Activated naive CD4-positive, alpha-beta T cell treated with Interleukin-2 at 50 U/mL for 16 hours (primary cell): ENCODE measurements at regions not wholly inside any gene's neighbourhood (a gene's known extent, or its start where the extent isn't known, plus 50 kb on each side); places are given as distances from the start of the nearest gene placed in this dataset.
"Not testable (repeated sequence)": the region's sequence is repeated elsewhere in the genome, so short reads cannot be mapped to it uniquely, and the experiment has no call there.

Source experiments
- DNase-seq: peaks from one replicate; pipeline ENCODE4 v3.0.0-alpha.2; 2020

GRCh38 chr5:56731473-56731872 lies 83.9 kb upstream of the MAP3K1 start:
- not testable (repeated sequence) for DNase-seq

DNA sequence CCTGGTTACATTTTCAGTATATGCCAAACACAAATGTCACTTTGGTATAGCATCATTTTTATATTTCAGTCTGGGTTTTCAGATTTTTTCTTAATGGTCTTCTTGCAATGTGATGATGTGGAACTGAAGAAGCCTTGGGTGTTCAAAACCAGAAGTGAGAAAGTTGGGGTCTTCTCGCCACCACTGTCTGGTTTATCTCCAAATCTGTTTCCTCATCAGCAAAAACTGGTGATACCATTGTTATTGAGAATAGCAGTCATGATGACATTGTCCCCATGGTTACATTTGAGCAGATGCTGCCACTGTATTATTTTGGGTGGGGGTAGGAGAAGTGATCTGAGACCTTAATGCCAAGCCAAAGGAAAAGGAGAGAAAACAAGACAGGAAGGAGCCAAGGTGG lies 85.9 kb upstream of the MAP3K1 start:
- no peak for DNase-seq

DNA sequence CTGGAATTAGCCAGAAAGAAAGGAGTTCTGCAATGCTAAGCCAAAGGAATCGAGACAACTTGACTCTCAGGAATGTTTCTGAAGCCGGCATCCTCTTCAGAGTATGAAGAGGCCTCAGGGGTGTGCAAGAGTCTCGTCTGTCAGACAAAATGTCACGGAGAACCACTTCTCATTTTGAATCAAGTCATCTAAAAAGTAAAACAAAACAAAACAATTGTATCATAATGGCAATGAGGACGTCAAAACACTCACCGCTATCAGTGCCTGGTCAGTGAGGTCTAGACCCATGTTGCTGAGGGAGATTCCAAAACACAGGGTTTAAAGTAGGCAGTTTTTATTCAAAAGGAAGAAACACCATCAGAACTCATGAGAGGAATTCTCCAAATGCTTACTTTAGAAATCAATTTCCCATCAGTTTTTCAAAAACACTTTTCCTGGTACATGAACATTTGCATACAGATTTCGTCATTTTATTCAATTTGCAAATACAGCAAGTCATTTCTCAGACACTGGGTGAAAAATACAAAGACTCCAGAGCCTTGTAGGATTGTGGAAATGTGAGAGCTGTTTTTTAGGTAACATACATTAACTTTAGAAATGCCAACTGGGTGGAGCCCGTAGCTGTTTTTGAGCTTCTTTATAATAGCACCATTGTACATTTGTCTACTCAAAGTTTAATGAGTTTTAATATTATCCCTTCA lies 89.5 kb upstream of the MAP3K1 start:
- DNase-seq = no peak

DNA sequence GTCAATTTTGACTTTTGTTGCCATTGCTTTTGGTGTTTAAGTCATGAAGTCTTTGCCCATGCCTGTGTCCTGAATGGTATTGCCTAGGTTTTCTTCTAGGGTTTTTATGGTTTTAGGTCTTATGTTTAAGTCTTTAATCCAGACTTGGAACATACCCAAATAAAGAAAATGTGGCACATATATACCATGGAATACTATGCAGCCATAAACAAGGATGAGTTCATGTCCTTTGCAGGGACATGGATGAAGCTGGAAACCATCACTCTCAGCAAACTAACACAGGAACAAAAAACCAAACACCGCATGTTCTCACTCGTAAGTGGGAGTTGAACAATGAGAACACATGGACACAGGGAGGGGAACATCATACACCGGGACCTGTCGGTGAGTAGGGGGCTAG lies 90.5 kb upstream of the MAP3K1 start:
- not testable (repeated sequence) for DNase-seq

DNA sequence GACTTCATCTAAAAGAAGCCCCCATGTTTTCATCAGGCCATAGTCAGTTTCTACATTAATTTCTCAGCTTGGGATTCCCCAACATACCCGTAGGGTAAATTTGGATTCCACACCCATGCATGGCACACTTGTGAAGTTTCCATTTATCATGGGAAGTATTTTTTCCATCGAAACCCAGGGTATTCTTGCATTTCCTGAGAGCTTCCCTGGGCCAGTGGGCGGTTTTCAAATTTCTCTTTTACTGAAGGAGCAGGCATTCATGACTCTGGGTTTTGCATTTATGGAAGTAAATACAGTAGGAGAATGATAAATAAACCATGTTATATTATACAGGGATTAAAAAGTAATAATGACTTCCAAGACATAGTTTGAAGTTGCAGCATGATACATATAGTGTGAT lies 93.0 kb upstream of the MAP3K1 start:
- DNase-seq = no peak

GRCh38 chr5:56717253-56717987 lies 97.9 kb upstream of the MAP3K1 start:
- DNase-seq = no peak

GRCh38 chr5:56715986-56716385 lies 99.4 kb upstream of the MAP3K1 start:
- no peak for DNase-seq

DNA sequence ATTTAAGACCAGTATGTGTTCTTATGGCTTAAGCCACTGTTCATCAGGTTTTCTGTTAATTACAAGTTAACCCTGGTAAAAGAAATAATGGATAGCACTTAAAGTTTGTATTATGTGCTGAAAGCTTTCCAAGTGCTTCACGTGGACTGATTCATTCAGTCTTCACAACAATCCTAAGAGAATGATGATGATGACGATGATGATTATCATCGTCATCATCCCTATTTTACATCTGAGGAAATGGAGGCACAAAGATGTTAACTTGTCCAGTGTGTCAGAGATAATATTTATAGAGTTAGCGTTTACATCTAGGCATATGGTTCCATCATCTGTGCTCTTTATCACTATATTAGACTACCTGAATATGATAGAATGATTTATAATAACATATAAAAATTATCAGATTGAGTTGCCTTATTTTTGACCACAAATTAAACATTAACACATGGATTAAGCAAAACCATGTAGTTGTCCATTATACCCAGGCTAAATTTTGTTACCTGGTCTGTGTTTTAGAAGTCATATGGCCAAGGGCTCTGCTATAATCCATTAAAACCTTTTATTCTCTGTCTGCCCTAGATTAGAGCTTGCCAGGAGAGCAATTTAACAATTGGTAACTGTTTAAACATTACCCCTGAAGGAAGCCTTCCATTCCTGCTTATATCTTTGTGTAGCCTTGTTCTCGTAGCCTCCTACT lies 102.3 kb upstream of the MAP3K1 start:
- no peak for DNase-seq

- DNase-seq = peak; percentile 16
Observed at GRCh38 chr5:56710826-56711590, 104.3 kb upstream of the MAP3K1 start.

DNA sequence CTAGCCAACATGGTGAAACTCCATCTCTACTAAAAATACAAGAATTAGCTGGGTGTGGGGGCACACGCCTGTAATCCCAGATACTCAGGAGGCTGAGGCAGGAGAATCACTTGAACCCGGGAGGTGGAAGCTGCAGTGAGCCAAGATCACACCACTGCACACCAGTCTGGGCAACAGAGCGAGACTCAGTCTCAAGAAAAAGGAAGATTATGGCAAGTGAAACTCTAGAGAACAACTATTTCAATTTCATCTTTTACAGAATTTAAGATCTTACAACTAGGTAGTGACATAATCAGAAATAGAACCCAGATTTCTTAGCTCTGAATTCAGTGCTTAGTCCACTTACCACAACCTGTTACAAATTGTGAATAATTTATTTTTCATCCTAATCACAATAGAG lies 108.8 kb upstream of the MAP3K1 start:
- no peak for DNase-seq

- no peak for DNase-seq
Observed at GRCh38 chr5:56705217-56705616, 110.1 kb upstream of the MAP3K1 start.

DNA sequence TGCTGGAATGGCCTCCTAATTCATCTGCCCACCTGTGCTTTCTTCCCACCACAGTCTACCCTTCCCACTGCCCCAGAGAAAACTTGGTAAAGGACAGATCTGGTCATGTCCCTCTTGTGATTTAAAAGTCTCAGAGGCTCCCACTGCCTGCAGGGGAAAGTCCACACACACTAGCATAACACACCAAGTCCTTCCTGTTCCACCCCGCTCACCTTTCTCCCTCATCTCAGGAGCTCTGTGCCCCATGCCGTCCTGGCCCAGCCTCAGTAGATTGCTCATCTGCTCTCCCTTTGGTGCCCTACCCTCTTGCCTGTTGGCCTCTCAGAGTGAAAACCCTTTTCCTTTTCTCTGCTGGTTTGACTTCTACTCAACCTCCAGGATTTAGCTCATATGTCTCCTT lies 111.4 kb upstream of the MAP3K1 start:
- DNase-seq = no peak

- no peak for DNase-seq
Observed at GRCh38 chr5:56700711-56701110, 114.6 kb upstream of the MAP3K1 start.

- DNase-seq = no peak
Observed at GRCh38 chr5:56699538-56699937, 115.8 kb upstream of the MAP3K1 start.

- DNase-seq = no peak
Observed at GRCh38 chr5:56698463-56699381, 116.6 kb upstream of the MAP3K1 start.

GRCh38 chr5:56696900-56697299 lies 118.4 kb upstream of the MAP3K1 start:
- no peak for DNase-seq

GRCh38 chr5:56693220-56693579 lies 122.1 kb upstream of the MAP3K1 start:
- DNase-seq = peak; percentile 73

GRCh38 chr5:56692359-56693219 lies 122.8 kb upstream of the MAP3K1 start:
- no peak for DNase-seq

- no peak for DNase-seq
Observed at GRCh38 chr5:56688402-56688801, 126.9 kb upstream of the MAP3K1 start.

DNA sequence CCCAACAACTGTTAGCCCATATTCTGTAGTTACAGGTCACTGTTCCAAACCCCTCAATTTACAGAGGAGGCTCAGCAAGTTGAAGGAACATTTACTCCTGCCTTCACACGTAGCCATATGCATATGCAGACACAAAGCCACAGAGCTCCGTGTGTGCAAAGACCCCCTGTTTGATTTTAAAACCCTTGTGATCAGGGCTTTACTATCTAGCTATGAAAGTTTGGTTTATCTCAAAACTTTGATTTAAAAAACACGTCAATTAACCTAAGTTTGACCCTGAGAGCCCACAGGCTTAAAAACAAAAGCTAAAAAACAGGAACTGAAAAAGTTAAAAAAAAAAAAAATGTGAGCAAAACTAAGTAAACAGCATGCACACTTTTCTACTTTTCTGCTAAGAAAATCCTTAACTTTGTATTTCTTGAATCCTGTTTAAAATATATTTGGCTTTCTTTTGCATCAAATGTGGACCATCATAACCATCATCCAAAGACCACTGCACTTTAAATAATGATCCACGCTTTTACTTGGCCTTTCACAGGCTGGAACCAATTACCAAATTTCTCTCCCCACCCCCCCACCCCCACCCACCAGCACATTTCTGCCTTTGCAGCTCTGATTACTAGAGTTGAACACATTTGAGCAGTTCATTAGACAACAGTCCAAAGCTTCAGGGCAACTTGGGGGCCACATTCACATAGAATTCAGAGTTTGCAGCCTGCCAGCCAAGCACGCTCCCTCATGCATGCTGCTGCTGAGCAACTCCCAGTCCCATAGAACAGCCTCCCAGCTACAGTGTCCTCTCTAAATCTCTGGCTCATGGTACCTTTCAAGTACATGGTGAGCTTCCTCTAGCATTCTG lies 128.8 kb upstream of the MAP3K1 start:
- DNase-seq = no peak
